Natural killer cell (primary cell): ENCODE measurements at regions not wholly inside any gene's neighbourhood (a gene's known extent, or its start where the extent isn't known, plus 50 kb on each side); places are given as distances from the start of the nearest gene placed in this dataset.
"Not testable (repeated sequence)": the region's sequence is repeated elsewhere in the genome, so short reads cannot be mapped to it uniquely, and the experiment has no call there.

Source experiments
- ATAC-seq, 3 donors: fragments of 150-1000 bp in 2 of 3; fragments of 200-7000 bp in 1 of 3; cut with Tn5 transposase; 1 replicate in 1 of 3; 2 replicates in 2 of 3; pipeline ENCODE4 v1.10.0; 2021; ENCODE audit warnings: mild to moderate bottlenecking in 2 of 3, moderate library complexity in 2 of 3
- DNase-seq, 2 donors: peaks; one replicate each; pipeline versions ENCODE4 v3.0.0 to v3.0.0-alpha.2; 2013 to 2021; ENCODE audit warnings: mixed read lengths in 1 of 2
- H3K27ac ChIP-seq: one replicate; pipeline ENCODE4 v1.5.1; 2013; ENCODE audit warnings: mild to moderate bottlenecking, low read length
- H3K27me3 ChIP-seq: one replicate; pipeline ENCODE4 v1.6.1; 2013; ENCODE audit warnings: low read length; ENCODE audit not compliant: control insufficient read depth, insufficient read depth
- H3K36me3 ChIP-seq: one replicate; pipeline ENCODE4 v1.6.1; 2013; ENCODE audit warnings: low read length; ENCODE audit not compliant: control insufficient read depth, insufficient read depth
- H3K4me1 ChIP-seq: one replicate; pipeline ENCODE4 v1.6.1; 2013; ENCODE audit warnings: low read length; ENCODE audit not compliant: control insufficient read depth, insufficient read depth
- H3K4me3 ChIP-seq: one replicate; pipeline ENCODE4 v1.5.1; 2013; ENCODE audit warnings: low read length
- H3K9me3 ChIP-seq: one replicate; pipeline ENCODE4 v1.6.1; 2013; ENCODE audit warnings: low read length; ENCODE audit not compliant: control insufficient read depth, insufficient read depth
- H3K27ac Mint-ChIP-seq, 2 donors: one replicate each; pipeline ENCODE4 v1.8.0; 2022; ENCODE audit warnings: mild to moderate bottlenecking in 2 of 2, mixed read lengths in 2 of 2, moderate library complexity in 1 of 2
- H3K27me3 Mint-ChIP-seq, 2 donors: one replicate each; pipeline ENCODE4 v1.8.0; 2022; ENCODE audit warnings: low read depth in 2 of 2, mixed read lengths in 2 of 2
- H3K36me3 Mint-ChIP-seq: one replicate; pipeline ENCODE4 v1.8.0; 2022; ENCODE audit warnings: mixed read lengths
- H3K4me1 Mint-ChIP-seq, 2 donors: one replicate each; pipeline ENCODE4 v1.8.0; 2022; ENCODE audit warnings: mixed read lengths in 2 of 2
- H3K4me3 Mint-ChIP-seq: one replicate; pipeline ENCODE4 v1.8.0; 2022; ENCODE audit warnings: mild to moderate bottlenecking, moderate library complexity, mixed read lengths
- H3K9me3 Mint-ChIP-seq, 2 donors: one replicate each; pipeline ENCODE4 v1.8.0; 2022; ENCODE audit warnings: mixed read lengths in 2 of 2
- CTCF ChIP-seq: fragments of 200-600 bp; IDR thresholded peaks from one replicate; pipeline ENCODE4 v1.8.0; 2022; ENCODE audit warnings: antibody characterized with exemption
- WGBS: methylation state at CpG from one replicate; pipeline ENCODE4 v1.1.7; 2013; ENCODE audit warnings: missing lambda C conversion rate; ENCODE audit not compliant: insufficient coverage; 5-methylcytosine and 5-hydroxymethylcytosine counted together
- intact Hi-C: fragments of 100-400 bp; cut with micrococcal nuclease; formaldehyde crosslinking; loops from one replicate; pipeline ENCODE4 v1.14.2; 2022

- ATAC-seq (no peak), DNase-seq (no peak)
- H3K36me3 ChIP-seq: peaks cover 11% of the 10 kb centered on the region
- no peaks in the 10 kb centered on the region for H3K27me3 Mint-ChIP-seq
- H3K27ac Mint-ChIP-seq: peak overlapping the region; percentile 22 to 53
- no peaks in the 10 kb centered on the region for H3K9me3 Mint-ChIP-seq
- TF ChIP-seq CTCF: no peak
- no peak overlapping the region for H3K27ac ChIP-seq
- H3K36me3 Mint-ChIP-seq: no peaks in the 10 kb centered on the region
- intact Hi-C loops: no loop called here
- no peak overlapping the region for H3K4me3 Mint-ChIP-seq
- 79% methylated on average over 6 of the region's 6 CpGs for whole genome bisulfite sequencing
- H3K4me1 Mint-ChIP-seq: peaks cover 57 to 58% of the 10 kb centered on the region in 2 donors
- no peaks in the 10 kb centered on the region for H3K9me3 ChIP-seq
- no peak overlapping the region for H3K4me3 ChIP-seq
- H3K4me1 ChIP-seq: no peaks in the 10 kb centered on the region
- H3K27me3 ChIP-seq: no peaks in the 10 kb centered on the region
Measured at GRCh38 chr14:89551432-89551831, 134.4 kb upstream of the FOXN3 start.

- Histone ChIP-seq H3K4me3 (no peak overlapping the region), H3K27ac (no peak overlapping the region), H3K9me3 (no peaks in the 10 kb centered on the region), H3K36me3 (peaks cover 10% of the 10 kb centered on the region), H3K27me3 (no peaks in the 10 kb centered on the region), H3K4me1 (no peaks in the 10 kb centered on the region)
- Mint-ChIP-seq H3K27me3 (no peaks in the 10 kb centered on the region), H3K4me1 (peaks cover 56 to 57% of the 10 kb centered on the region in 2 donors), H3K36me3 (no peaks in the 10 kb centered on the region), H3K9me3 (no peaks in the 10 kb centered on the region), H3K27ac (peak overlapping the region; percentile 22 to 53), H3K4me3 (no peak overlapping the region)
- ATAC-seq: no peak
- TF ChIP-seq CTCF: no peak
- intact Hi-C loops: no loop called here
- DNase-seq: no peak
- 90% methylated on average over 8 of the region's 8 CpGs for WGBS
Measured at GRCh38 chr14:89550821-89551220, 133.8 kb upstream of the FOXN3 start.

- peaks cover 56 to 59% of the 10 kb centered on the region in 2 donors for H3K4me1 Mint-ChIP-seq
- ATAC-seq: no peak
Measured at GRCh38 chr14:89549381-89550125, 132.5 kb upstream of the FOXN3 start.

GRCh38 chr14:89547047-89547446, 130.0 kb upstream of the FOXN3 start:
- intact Hi-C loops, H3K27ac ChIP-seq, ATAC-seq, H3K27ac Mint-ChIP-seq, DNase-seq, H3K4me3 ChIP-seq, H3K27me3 Mint-ChIP-seq, H3K4me3 Mint-ChIP-seq, H3K4me1 ChIP-seq, H3K9me3 ChIP-seq, H3K9me3 Mint-ChIP-seq, H3K27me3 ChIP-seq, H3K36me3 Mint-ChIP-seq: not testable (repeated sequence)
- H3K4me1 Mint-ChIP-seq: peaks cover 62 to 64% of the 10 kb centered on the region in 2 donors
- WGBS: 88% methylated on average over 5 of the region's 5 CpGs
- H3K36me3 ChIP-seq: peaks cover 10% of the 10 kb centered on the region

More at GRCh38 chr14:89549381-89550125, 132.5 kb upstream of the FOXN3 start:
- no peak overlapping the region for H3K27ac ChIP-seq
- no peak for TF ChIP-seq CTCF
- no peak for DNase-seq
- H3K27me3 ChIP-seq: no peaks in the 10 kb centered on the region
- 97% methylated on average over 12 of the region's 12 CpGs for WGBS
- H3K27ac Mint-ChIP-seq: peak overlapping the region; percentile 22 to 53
- no peaks in the 10 kb centered on the region for H3K36me3 Mint-ChIP-seq
- intact Hi-C loops: no loop called here
- H3K9me3 ChIP-seq: no peaks in the 10 kb centered on the region
- H3K4me1 ChIP-seq: no peaks in the 10 kb centered on the region
- no peak overlapping the region for H3K4me3 Mint-ChIP-seq
- H3K36me3 ChIP-seq: peaks cover 10% of the 10 kb centered on the region
- no peaks in the 10 kb centered on the region for H3K9me3 Mint-ChIP-seq
- no peaks in the 10 kb centered on the region for H3K27me3 Mint-ChIP-seq
- no peak overlapping the region for H3K4me3 ChIP-seq
